ENCODE measurements at regions not wholly inside any gene's neighbourhood (a gene's known extent, or its start where the extent isn't known, plus 50 kb on each side); places are given as distances from the start of the nearest gene placed in this dataset.
"Not testable (repeated sequence)": the region's sequence is repeated elsewhere in the genome, so short reads cannot be mapped to it uniquely, and the experiment has no call there.

- not testable (repeated sequence) for TF ChIP-seq POLR2A, CTCF (IDR thresholded peaks at IDR 0.05)
Observed at GRCh38 chr11:134982432-134982831, 570.4 kb upstream of the B3GAT1 start.
